Endodermal cell (in vitro differentiated cells): ENCODE measurements at regions not wholly inside any gene's neighbourhood (a gene's known extent, or its start where the extent isn't known, plus 50 kb on each side); places are given as distances from the start of the nearest gene placed in this dataset.

Experiments
- DNase-seq: peaks from one replicate; pipeline ENCODE4 v3.0.0-alpha.2; 2017
- H3K27ac ChIP-seq: 2 replicates; pipeline ENCODE4 v1.5.1; 2013; ENCODE audit warnings: mild to moderate bottlenecking, low read depth, low read length, moderate library complexity
- H3K27me3 ChIP-seq: 2 replicates; pipeline ENCODE4 v1.6.1; 2013; ENCODE audit warnings: mild to moderate bottlenecking, low read length, moderate library complexity; ENCODE audit not compliant: insufficient read depth, control insufficient read depth, poor library complexity, severe bottlenecking
- H3K36me3 ChIP-seq: 2 replicates; pipeline ENCODE4 v1.7.0; 2013; ENCODE audit warnings: mild to moderate bottlenecking, low read length, moderate library complexity; ENCODE audit not compliant: control insufficient read depth, insufficient read depth
- H3K4me1 ChIP-seq: one replicate; pipeline ENCODE4 v1.7.0; 2013; ENCODE audit warnings: low read length; ENCODE audit not compliant: control insufficient read depth, insufficient read depth
- H3K4me3 ChIP-seq: 2 replicates; pipeline ENCODE4 v1.5.1; 2013; ENCODE audit warnings: mild to moderate bottlenecking, low read length, moderate library complexity
- H3K9ac ChIP-seq: 2 replicates; pipeline ENCODE4 v1.6.1; 2013; ENCODE audit warnings: mild to moderate bottlenecking, low read length, moderate library complexity; ENCODE audit not compliant: poor library complexity, severe bottlenecking; ENCODE audit errors: extremely low read depth
- H3K9me3 ChIP-seq: 2 replicates; pipeline ENCODE4 v1.6.1; 2013; ENCODE audit warnings: mild to moderate bottlenecking, low read length, moderate library complexity; ENCODE audit not compliant: control insufficient read depth
- H3K27ac Mint-ChIP-seq: 2 replicates; pipeline ENCODE4 v1.8.0; 2020; ENCODE audit warnings: mixed read lengths
- H3K27me3 Mint-ChIP-seq: 2 replicates; pipeline ENCODE4 v1.8.0; 2021; ENCODE audit warnings: mild to moderate bottlenecking, mixed read lengths; ENCODE audit not compliant: insufficient read depth
- H3K36me3 Mint-ChIP-seq: 2 replicates; pipeline ENCODE4 v1.8.0; 2020; ENCODE audit warnings: low read depth, mixed read lengths
- H3K4me1 Mint-ChIP-seq: 2 replicates; pipeline ENCODE4 v1.8.0; 2020; ENCODE audit warnings: mixed read lengths
- H3K4me3 Mint-ChIP-seq: 2 replicates; pipeline ENCODE4 v1.8.0; 2020; ENCODE audit warnings: mild to moderate bottlenecking, moderate library complexity, mixed read lengths
- H3K9me3 Mint-ChIP-seq: 2 replicates; pipeline ENCODE4 v1.8.0; 2020; ENCODE audit warnings: mild to moderate bottlenecking, mixed read lengths
- WGBS, 2 experiments: methylation state at CpG; one replicate each; pipeline versions ENCODE4 v1.1.5 to v1.1.7; 2013; ENCODE audit warnings: missing lambda C conversion rate in 2 of 2, mixed read lengths in 1 of 2; ENCODE audit not compliant: insufficient coverage in 1 of 2, insufficient read length in 1 of 2; 5-methylcytosine and 5-hydroxymethylcytosine counted together
- TF ChIP-seq, protein P1 (sequence below): fragments of 200-600 bp; sonication (generic); conservative IDR thresholded peaks from 2 replicates; pipeline ENCODE4 v1.5.0; 2021; ENCODE audit warnings: antibody characterized with exemption, mild to moderate bottlenecking

DNA sequence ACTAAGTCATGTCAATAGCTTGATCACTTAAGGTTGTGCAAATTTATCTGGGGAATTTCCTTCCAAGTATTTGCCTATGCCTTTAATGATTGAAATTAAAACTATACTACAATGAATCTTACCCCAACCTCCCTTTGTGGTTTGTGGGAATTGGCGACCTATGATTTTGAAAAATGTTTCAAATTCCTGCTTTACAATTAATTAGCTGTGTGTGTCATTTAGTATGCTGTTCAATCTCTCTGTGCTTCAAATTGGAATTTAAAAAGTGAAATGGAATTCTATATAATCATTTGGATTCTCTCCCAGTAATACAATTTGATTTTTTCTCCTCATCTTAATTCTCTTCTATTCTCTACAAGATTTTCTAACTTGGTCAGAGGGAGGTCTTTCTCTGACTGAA is 2319.5 kb downstream of the ARAP2 start:
- TF ChIP-seq, protein P1, sequence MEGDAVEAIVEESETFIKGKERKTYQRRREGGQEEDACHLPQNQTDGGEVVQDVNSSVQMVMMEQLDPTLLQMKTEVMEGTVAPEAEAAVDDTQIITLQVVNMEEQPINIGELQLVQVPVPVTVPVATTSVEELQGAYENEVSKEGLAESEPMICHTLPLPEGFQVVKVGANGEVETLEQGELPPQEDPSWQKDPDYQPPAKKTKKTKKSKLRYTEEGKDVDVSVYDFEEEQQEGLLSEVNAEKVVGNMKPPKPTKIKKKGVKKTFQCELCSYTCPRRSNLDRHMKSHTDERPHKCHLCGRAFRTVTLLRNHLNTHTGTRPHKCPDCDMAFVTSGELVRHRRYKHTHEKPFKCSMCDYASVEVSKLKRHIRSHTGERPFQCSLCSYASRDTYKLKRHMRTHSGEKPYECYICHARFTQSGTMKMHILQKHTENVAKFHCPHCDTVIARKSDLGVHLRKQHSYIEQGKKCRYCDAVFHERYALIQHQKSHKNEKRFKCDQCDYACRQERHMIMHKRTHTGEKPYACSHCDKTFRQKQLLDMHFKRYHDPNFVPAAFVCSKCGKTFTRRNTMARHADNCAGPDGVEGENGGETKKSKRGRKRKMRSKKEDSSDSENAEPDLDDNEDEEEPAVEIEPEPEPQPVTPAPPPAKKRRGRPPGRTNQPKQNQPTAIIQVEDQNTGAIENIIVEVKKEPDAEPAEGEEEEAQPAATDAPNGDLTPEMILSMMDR: no peak
- Histone ChIP-seq H3K27me3 (no peaks in the 10 kb centered on the region), H3K27ac (no peak overlapping the region), H3K4me3 (no peak overlapping the region), H3K4me1 (no peaks in the 10 kb centered on the region), H3K9me3 (no peaks in the 10 kb centered on the region), H3K36me3 (no peaks in the 10 kb centered on the region), H3K9ac (no peak overlapping the region)
- Mint-ChIP-seq H3K27ac (no peak overlapping the region), H3K4me1 (peaks cover 3% of the 10 kb centered on the region), H3K4me3 (no peak overlapping the region), H3K27me3 (no peaks in the 10 kb centered on the region), H3K36me3 (no peaks in the 10 kb centered on the region), H3K9me3 (no peaks in the 10 kb centered on the region)
- DNase-seq: no peak
- WGBS, 2 experiments: 100% methylated on average over 1 of the region's 1 CpG; no CpG with 5 or more reads in 1 of the 2 experiments

DNA sequence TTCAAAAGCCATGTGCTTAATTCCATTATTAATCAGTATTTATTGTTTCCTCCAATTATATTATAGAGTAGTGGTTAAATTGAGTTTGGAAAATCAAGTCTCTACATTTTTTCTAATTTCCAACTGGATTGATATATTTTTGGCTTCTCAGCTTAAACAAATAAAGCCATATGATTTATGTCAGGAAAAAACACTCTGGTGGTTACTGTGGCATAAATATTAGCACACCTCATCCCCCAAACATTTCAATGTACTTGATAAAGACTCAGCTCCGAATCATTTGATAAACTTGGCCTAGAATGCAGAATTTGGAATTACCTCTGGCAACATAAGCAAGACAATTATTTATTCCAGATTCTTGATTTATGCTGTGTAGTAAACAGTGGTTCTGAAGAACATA is 2313.8 kb downstream of the ARAP2 start:
- H3K27ac Mint-ChIP-seq: no peak overlapping the region
- no peaks in the 10 kb centered on the region for H3K36me3 Mint-ChIP-seq
- no peaks in the 10 kb centered on the region for H3K9me3 Mint-ChIP-seq

GRCh38 chr4:33931026-33931425 is 2313.3 kb downstream of the ARAP2 start:
- Histone ChIP-seq H3K27me3 (no peaks in the 10 kb centered on the region), H3K36me3 (no peaks in the 10 kb centered on the region), H3K4me3 (no peak overlapping the region), H3K4me1 (no peaks in the 10 kb centered on the region), H3K9ac (no peak overlapping the region), H3K27ac (no peak overlapping the region), H3K9me3 (no peaks in the 10 kb centered on the region)
- no peaks in the 10 kb centered on the region for H3K36me3 Mint-ChIP-seq
- DNase-seq: no peak
- no peak overlapping the region for H3K4me3 Mint-ChIP-seq
- no peak overlapping the region for H3K27ac Mint-ChIP-seq
- TF ChIP-seq, protein P1: no peak
- no peaks in the 10 kb centered on the region for H3K27me3 Mint-ChIP-seq
- 92 to 97% methylated on average over 1 to 2 of the region's 2 CpGs for WGBS, 2 experiments
- no peaks in the 10 kb centered on the region for H3K4me1 Mint-ChIP-seq
- no peaks in the 10 kb centered on the region for H3K9me3 Mint-ChIP-seq

More for the DNA sequence above, 2313.8 kb downstream of the ARAP2 start:
- Histone ChIP-seq H3K9me3 (no peaks in the 10 kb centered on the region), H3K9ac (no peak overlapping the region), H3K27ac (no peak overlapping the region), H3K4me1 (no peaks in the 10 kb centered on the region), H3K36me3 (no peaks in the 10 kb centered on the region), H3K4me3 (no peak overlapping the region), H3K27me3 (no peaks in the 10 kb centered on the region)
- no peak for DNase-seq
- TF ChIP-seq, protein P1: no peak
- no peaks in the 10 kb centered on the region for H3K27me3 Mint-ChIP-seq
- no peak overlapping the region for H3K4me3 Mint-ChIP-seq
- no peaks in the 10 kb centered on the region for H3K4me1 Mint-ChIP-seq
- 78% methylated on average over 1 of the region's 1 CpG; no CpG with 5 or more reads in 1 of the 2 experiments for WGBS, 2 experiments
